ENCODE measurements at regions not wholly inside any gene's neighbourhood (a gene's known extent, or its start where the extent isn't known, plus 50 kb on each side); places are given as distances from the start of the nearest gene placed in this dataset.

- Mint-ChIP-seq H3K4me1 (peaks cover 40 to 43% (median 42%) of the 10 kb centered on the region in 3 donors), H3K27ac (peak overlapping the region; percentile 84 to 99), H3K36me3 (peaks cover 6% of the 10 kb centered on the region), H3K4me3 (peak overlapping the region; percentile 95 to 99 (median 98)), H3K9me3 (no peaks in the 10 kb centered on the region), H3K27me3 (no peaks in the 10 kb centered on the region)
- Histone ChIP-seq H3K9me3 (no peaks in the 10 kb centered on the region), H3K36me3 (ENCODE audit: control insufficient read depth in 2 of 2, extremely low read depth in 1 of 2, insufficient read depth in 1 of 2, low read length in 1 of 2) (no peaks in the 10 kb centered on the region), H3K4me3 (ENCODE audit: control insufficient read depth in 1 of 2, extremely low read depth in 1 of 2, low read length in 1 of 2) (peak overlapping the region; percentile 15 to 50), H3K27me3 (replicated peaks in 1 of 2; ENCODE audit: control insufficient read depth in 2 of 2, extremely low read depth in 1 of 2, insufficient read depth in 2 of 2, low read length in 1 of 2) (no peaks in the 10 kb centered on the region), H3K27ac (ENCODE audit: low read length) (no peak overlapping the region), H3K4me1 (ENCODE audit: control insufficient read depth in 1 of 2, extremely low read depth in 1 of 2, insufficient read depth in 2 of 2, low read length in 2 of 2) (peaks cover 17 to 26% of the 10 kb centered on the region in 2 experiments)
- WGBS (ENCODE audit: insufficient coverage), result 52% methylated on average over 6 of the region's 12 CpGs
- no peak for ATAC-seq (replicated peaks in 1 of 4)
- POLR2A ChIA-PET, result interaction anchor here (0.6 to 2.4 kb wide), 7 partner anchors 13 to 218 kb away, joined by 3 to 16 read pairs (median 5); no protein-coding TSS in a partner anchor
- CTCF ChIA-PET, result interaction anchor here in 1 of 2 donors (0.6 to 0.7 kb wide), 3 partner anchors 78 to 217 kb away, joined by 3 read pairs; no protein-coding TSS in a partner anchor
- peak in 1 of 35 experiments; percentile 11 for DNase-seq
Measured at GRCh38 chr7:131110297-131111080, 217.2 kb upstream of the MKLN1 start.

GRCh38 chr7:131111081-131111576 is 216.5 kb upstream of the MKLN1 start:
- peak in 1 of 4 experiments; percentile 7 for ATAC-seq (replicated peaks in 1 of 4)
- Histone ChIP-seq H3K9me3 (no peaks in the 10 kb centered on the region), H3K36me3 (ENCODE audit: control insufficient read depth in 2 of 2, extremely low read depth in 1 of 2, insufficient read depth in 1 of 2, low read length in 1 of 2) (no peaks in the 10 kb centered on the region), H3K4me3 (ENCODE audit: control insufficient read depth in 1 of 2, extremely low read depth in 1 of 2, low read length in 1 of 2) (no peak overlapping the region), H3K4me1 (ENCODE audit: control insufficient read depth in 1 of 2, extremely low read depth in 1 of 2, insufficient read depth in 2 of 2, low read length in 2 of 2) (peaks cover 17 to 25% of the 10 kb centered on the region in 2 experiments), H3K27ac (ENCODE audit: low read length) (no peak overlapping the region), H3K27me3 (replicated peaks in 1 of 2; ENCODE audit: control insufficient read depth in 2 of 2, extremely low read depth in 1 of 2, insufficient read depth in 2 of 2, low read length in 1 of 2) (no peaks in the 10 kb centered on the region)
- DNase-seq, result peak in 4 of 35 experiments; percentile 21 to 64 (median 40)
- H3K36me3 Mint-ChIP-seq, result peaks cover 6% of the 10 kb centered on the region
- H3K27me3 Mint-ChIP-seq, result no peaks in the 10 kb centered on the region
- ChIA-PET CTCF (interaction anchor here in 1 of 2 donors (0.7 kb wide), 1 partner anchor 129 kb away, joined by 3 read pairs; no protein-coding TSS in a partner anchor), POLR2A (interaction anchor here (0.6 kb wide), 3 partner anchors 67 to 219 kb away, joined by 5 to 8 read pairs (median 6); no protein-coding TSS in a partner anchor)
- H3K4me3 Mint-ChIP-seq, result peak overlapping the region; percentile 95 to 99 (median 98)
- WGBS (ENCODE audit: insufficient coverage), result 17% methylated on average over 1 of the region's 6 CpGs
- peaks cover 42 to 43% (median 42%) of the 10 kb centered on the region in 3 donors for H3K4me1 Mint-ChIP-seq
- no peaks in the 10 kb centered on the region for H3K9me3 Mint-ChIP-seq
- H3K27ac Mint-ChIP-seq, result peak overlapping the region; percentile 84 to 99

- ATAC-seq (replicated peaks in 1 of 4), result no peak
- no CpG with 5 or more reads among the region's 3 CpGs for WGBS (ENCODE audit: insufficient coverage)
- Histone ChIP-seq H3K9me3 (no peaks in the 10 kb centered on the region), H3K4me3 (ENCODE audit: control insufficient read depth in 1 of 2, extremely low read depth in 1 of 2, low read length in 1 of 2) (no peak overlapping the region), H3K36me3 (ENCODE audit: control insufficient read depth in 2 of 2, extremely low read depth in 1 of 2, insufficient read depth in 1 of 2, low read length in 1 of 2) (no peaks in the 10 kb centered on the region), H3K27me3 (replicated peaks in 1 of 2; ENCODE audit: control insufficient read depth in 2 of 2, extremely low read depth in 1 of 2, insufficient read depth in 2 of 2, low read length in 1 of 2) (no peaks in the 10 kb centered on the region), H3K27ac (ENCODE audit: low read length) (no peak overlapping the region), H3K4me1 (ENCODE audit: control insufficient read depth in 1 of 2, extremely low read depth in 1 of 2, insufficient read depth in 2 of 2, low read length in 2 of 2) (peaks cover 17 to 25% of the 10 kb centered on the region in 2 experiments)
- no peak overlapping the region for H3K4me3 Mint-ChIP-seq
- H3K27ac Mint-ChIP-seq, result no peak overlapping the region
- H3K27me3 Mint-ChIP-seq, result no peaks in the 10 kb centered on the region
- H3K36me3 Mint-ChIP-seq, result no peaks in the 10 kb centered on the region
- H3K9me3 Mint-ChIP-seq, result no peaks in the 10 kb centered on the region
- DNase-seq, result no peak
- peaks cover 42 to 43% (median 42%) of the 10 kb centered on the region in 3 donors for H3K4me1 Mint-ChIP-seq
- POLR2A ChIA-PET, result interaction anchor here in 1 of 2 donors (0.6 kb wide), 2 partner anchors 82 to 184 kb away, joined by 3 to 4 read pairs; no protein-coding TSS in a partner anchor
- CTCF ChIA-PET, result interaction anchor here in 1 of 2 donors (0.6 kb wide), 1 partner anchor 169 kb away, joined by 6 read pairs; no protein-coding TSS in a partner anchor
Measured at GRCh38 chr7:131111792-131112191, 215.9 kb upstream of the MKLN1 start.

GRCh38 chr7:131112431-131112830 is 215.2 kb upstream of the MKLN1 start:
- Histone ChIP-seq H3K27ac (ENCODE audit: low read length) (no peak overlapping the region), H3K27me3 (replicated peaks in 1 of 2; ENCODE audit: control insufficient read depth in 2 of 2, extremely low read depth in 1 of 2, insufficient read depth in 2 of 2, low read length in 1 of 2) (no peaks in the 10 kb centered on the region), H3K4me3 (ENCODE audit: control insufficient read depth in 1 of 2, extremely low read depth in 1 of 2, low read length in 1 of 2) (no peak overlapping the region), H3K4me1 (ENCODE audit: control insufficient read depth in 1 of 2, extremely low read depth in 1 of 2, insufficient read depth in 2 of 2, low read length in 2 of 2) (peaks cover 17 to 25% of the 10 kb centered on the region in 2 experiments), H3K36me3 (ENCODE audit: control insufficient read depth in 2 of 2, extremely low read depth in 1 of 2, insufficient read depth in 1 of 2, low read length in 1 of 2) (no peaks in the 10 kb centered on the region), H3K9me3 (no peaks in the 10 kb centered on the region)
- Mint-ChIP-seq H3K9me3 (no peaks in the 10 kb centered on the region), H3K27me3 (no peaks in the 10 kb centered on the region), H3K27ac (peak overlapping the region in 1 of 2 donors; percentile 40), H3K4me1 (peaks cover 42 to 43% (median 42%) of the 10 kb centered on the region in 3 donors), H3K36me3 (no peaks in the 10 kb centered on the region), H3K4me3 (no peak overlapping the region)
- no peak for ATAC-seq (replicated peaks in 1 of 4)
- ChIA-PET POLR2A (interaction anchor here in 1 of 2 donors (0.6 kb wide), 1 partner anchor 231 kb away, joined by 3 read pairs; no protein-coding TSS in a partner anchor), CTCF (no interaction called here)
- no peak for DNase-seq
- 60% methylated on average over 1 of the region's 1 CpG for WGBS (ENCODE audit: insufficient coverage)

- CTCF ChIA-PET, result no interaction called here
- ATAC-seq (replicated peaks in 1 of 4), result no peak
Measured at GRCh38 chr7:131115340-131115739, 212.3 kb upstream of the MKLN1 start.

GRCh38 chr7:131117439-131117838 is 210.2 kb upstream of the MKLN1 start:
- WGBS (ENCODE audit: insufficient coverage), result no CpG with 5 or more reads among the region's 1 CpG

More at GRCh38 chr7:131115340-131115739, 212.3 kb upstream of the MKLN1 start:
- Histone ChIP-seq H3K27ac (ENCODE audit: low read length) (no peak overlapping the region), H3K4me3 (ENCODE audit: control insufficient read depth in 1 of 2, extremely low read depth in 1 of 2, low read length in 1 of 2) (no peak overlapping the region), H3K4me1 (ENCODE audit: control insufficient read depth in 1 of 2, extremely low read depth in 1 of 2, insufficient read depth in 2 of 2, low read length in 2 of 2) (peaks cover 0 to 8% of the 10 kb centered on the region in 2 experiments), H3K9me3 (no peaks in the 10 kb centered on the region), H3K36me3 (ENCODE audit: control insufficient read depth in 2 of 2, extremely low read depth in 1 of 2, insufficient read depth in 1 of 2, low read length in 1 of 2) (no peaks in the 10 kb centered on the region), H3K27me3 (replicated peaks in 1 of 2; ENCODE audit: control insufficient read depth in 2 of 2, extremely low read depth in 1 of 2, insufficient read depth in 2 of 2, low read length in 1 of 2) (no peaks in the 10 kb centered on the region)
- POLR2A ChIA-PET, result no interaction called here
- no peak overlapping the region for H3K4me3 Mint-ChIP-seq
- no peaks in the 10 kb centered on the region for H3K27me3 Mint-ChIP-seq
- peaks cover 20 to 25% (median 23%) of the 10 kb centered on the region in 3 donors for H3K4me1 Mint-ChIP-seq
- 63% methylated on average over 3 of the region's 5 CpGs for WGBS (ENCODE audit: insufficient coverage)
- peaks cover 2% of the 10 kb centered on the region for H3K36me3 Mint-ChIP-seq
- no peak for DNase-seq
- peak overlapping the region in 1 of 2 donors; percentile 2 for H3K27ac Mint-ChIP-seq
- peaks cover 0 to 14% (median 10%) of the 10 kb centered on the region in 3 donors for H3K9me3 Mint-ChIP-seq

More at GRCh38 chr7:131117439-131117838, 210.2 kb upstream of the MKLN1 start:
- Histone ChIP-seq H3K4me3 (ENCODE audit: control insufficient read depth in 1 of 2, extremely low read depth in 1 of 2, low read length in 1 of 2) (no peak overlapping the region), H3K9me3 (no peaks in the 10 kb centered on the region), H3K4me1 (ENCODE audit: control insufficient read depth in 1 of 2, extremely low read depth in 1 of 2, insufficient read depth in 2 of 2, low read length in 2 of 2) (no peaks in the 10 kb centered on the region), H3K36me3 (ENCODE audit: control insufficient read depth in 2 of 2, extremely low read depth in 1 of 2, insufficient read depth in 1 of 2, low read length in 1 of 2) (no peaks in the 10 kb centered on the region), H3K27me3 (replicated peaks in 1 of 2; ENCODE audit: control insufficient read depth in 2 of 2, extremely low read depth in 1 of 2, insufficient read depth in 2 of 2, low read length in 1 of 2) (no peaks in the 10 kb centered on the region), H3K27ac (ENCODE audit: low read length) (no peak overlapping the region)
- H3K9me3 Mint-ChIP-seq, result peaks cover 0 to 14% (median 10%) of the 10 kb centered on the region in 3 donors
- peaks cover 3 to 9% (median 7%) of the 10 kb centered on the region in 3 donors for H3K4me1 Mint-ChIP-seq
- POLR2A ChIA-PET, result interaction anchor here in 1 of 2 donors (0.7 kb wide), 1 partner anchor 106 kb away, joined by 3 read pairs; no protein-coding TSS in a partner anchor
- ATAC-seq (replicated peaks in 1 of 4) (no peak), DNase-seq (no peak)
- CTCF ChIA-PET, result no interaction called here
- no peak overlapping the region for H3K4me3 Mint-ChIP-seq
- H3K27ac Mint-ChIP-seq, result no peak overlapping the region
- no peaks in the 10 kb centered on the region for H3K27me3 Mint-ChIP-seq
- peaks cover 5% of the 10 kb centered on the region for H3K36me3 Mint-ChIP-seq

Data from T-cell (primary cell).